HCT116 (cell line): ENCODE measurements at regions not wholly inside any gene's neighbourhood (a gene's known extent, or its start where the extent isn't known, plus 50 kb on each side); places are given as distances from the start of the nearest gene placed in this dataset.

Experiments used
- ATAC-seq: fragments of 200-7000 bp; cut with Tn5 transposase; 2 replicates; pipeline ENCODE4 v1.9.1; 2020; ENCODE audit warnings: mild to moderate bottlenecking, moderate library complexity
- BruUV-seq: library from RNA; stranded (reverse); fragments of 400-500 nt; replicated peaks from 2 replicates; lab custom pipeline; 2021; lab: Mats Ljungman, UMichigan
- CTCF ChIA-PET: fragments of 300-600 bp; sonication (Branson Sonifier 250); formaldehyde crosslinking; loops from one replicate; lab custom pipeline; 2021; ENCODE audit warnings: antibody characterized with exemption; lab: Charles Lee
- POLR2A ChIA-PET: fragments of 300-600, 350-600 bp; sonication (Branson Sonifier 250); formaldehyde crosslinking; loops from one replicate; lab custom pipeline; 2021; ENCODE audit warnings: antibody characterized with exemption; lab: Charles Lee
- RAD21 ChIA-PET, 2 experiments: fragments of 300-600 bp; sonication (Branson Sonifier 250); formaldehyde crosslinking; loops; one replicate each; lab custom pipeline; 2023; ENCODE audit warnings: low total read pairs in 2 of 2; ENCODE audit not compliant: uncharacterized antibody in 2 of 2, unreplicated experiment in 2 of 2, low non-redundant PET in 1 of 2; lab: Charles Lee
- DNase-seq: peaks from one replicate; pipeline ENCODE4 v3.0.0-alpha.2; 2010; ENCODE audit warnings: low read depth, low spot score
- H2AFZ ChIP-seq: fragments of 200-600 bp; shearing (Covaris generic), sonication (generic); 2 replicates; pipeline ENCODE4 v1.6.1; 2017; ENCODE audit warnings: low read depth, mixed run types, mixed read lengths, antibody characterized with exemption, low read length; ENCODE audit not compliant: poor library complexity, severe bottlenecking
- H3K27ac ChIP-seq: 2 replicates; pipeline ENCODE4 v1.5.1; 2012; ENCODE audit warnings: low read depth, low read length
- H3K27me3 ChIP-seq: fragments of 200-600 bp; sonication (generic); 2 replicates; pipeline ENCODE4 v1.6.1; 2016; ENCODE audit warnings: mixed run types, low read length, mixed read lengths; ENCODE audit not compliant: insufficient read depth
- H3K36me3 ChIP-seq, 2 experiments: fragments of 200-500 bp in 1 of 2; fragments of 200-600 bp in 1 of 2; sonication (Bioruptor generic) in 1 of 2; sonication (generic) in 1 of 2; 2 replicates each; pipeline versions ENCODE4 v1.5.1 to v1.6.1; 2014 to 2016; ENCODE audit warnings: low read length in 2 of 2, inconsistent platforms in 1 of 2, mixed read lengths in 1 of 2, mixed run types in 1 of 2; ENCODE audit not compliant: insufficient read depth in 2 of 2, control insufficient read depth in 1 of 2
- H3K4me1 ChIP-seq, 2 experiments: fragments of 200-600 bp in 1 of 2; sonication (generic) in 1 of 2; 2 replicates each; pipeline versions ENCODE4 v1.5.1 to v1.6.1; 2012 to 2017; ENCODE audit warnings: low read length in 2 of 2, inconsistent platforms in 1 of 2, mild to moderate bottlenecking in 1 of 2, mixed read lengths in 1 of 2, mixed run types in 1 of 2, moderate library complexity in 1 of 2; ENCODE audit not compliant: insufficient read depth in 2 of 2, control insufficient read depth in 1 of 2
- H3K4me2 ChIP-seq: fragments of 200-600 bp; sonication (generic); 2 replicates; pipeline ENCODE4 v1.6.1; 2017; ENCODE audit warnings: mixed run types, low read length, mixed read lengths
- H3K4me3 ChIP-seq, 2 experiments: fragments of 200-600 bp in 1 of 2; sonication (generic) in 1 of 2; replicated peaks in 1 of 2; 2 replicates each; pipeline ENCODE4 v1.5.1; 2011 to 2016; ENCODE audit warnings: low read length in 2 of 2, control low read depth in 1 of 2, low read depth in 1 of 2, mild to moderate bottlenecking in 1 of 2, mixed read lengths in 1 of 2, mixed run types in 1 of 2
- H3K79me2 ChIP-seq: fragments of 200-600 bp; sonication (generic); 2 replicates; pipeline ENCODE4 v1.6.1; 2017; ENCODE audit warnings: mild to moderate bottlenecking, mixed run types, low read length, moderate library complexity, mixed read lengths; ENCODE audit not compliant: insufficient read depth
- H3K9ac ChIP-seq: fragments of 200-600 bp; sonication (generic); 2 replicates; pipeline ENCODE4 v1.6.1; 2016; ENCODE audit warnings: low read length, mixed read lengths
- H3K9me2 ChIP-seq: fragments of 200-600 bp; sonication (generic), shearing (Covaris generic); 2 replicates; pipeline ENCODE4 v1.6.1; 2017; ENCODE audit warnings: mixed run types, mild to moderate bottlenecking, moderate library complexity; ENCODE audit not compliant: insufficient read depth
- H3K9me3 ChIP-seq, 2 experiments: fragments of 200-500 bp in 1 of 2; fragments of 200-600 bp in 1 of 2; sonication (Bioruptor generic) in 1 of 2; sonication (generic) in 1 of 2; 2 replicates each; pipeline ENCODE4 v1.6.1; 2014 to 2017; ENCODE audit warnings: low read length in 2 of 2, mixed read lengths in 2 of 2, inconsistent platforms in 1 of 2, low read depth in 1 of 2, mild to moderate bottlenecking in 1 of 2, mixed run types in 1 of 2, moderate library complexity in 1 of 2; ENCODE audit not compliant: control insufficient read depth in 1 of 2, insufficient read depth in 1 of 2
- H4K20me1 ChIP-seq: fragments of 200-600 bp; sonication (generic), shearing (Covaris generic); 2 replicates; pipeline ENCODE4 v1.6.1; 2017; ENCODE audit warnings: mixed run types, mild to moderate bottlenecking, moderate library complexity; ENCODE audit not compliant: insufficient read depth
- ATF3 ChIP-seq: IDR thresholded peaks from 2 replicates; pipeline ENCODE4 v1.6.1; 2012
- EGR1 ChIP-seq: IDR thresholded peaks from 2 replicates; pipeline ENCODE4 v1.6.1; 2012; ENCODE audit warnings: low read depth
- ELF1 ChIP-seq: IDR thresholded peaks from 2 replicates; pipeline ENCODE4 v1.6.1; 2012; ENCODE audit warnings: low read depth, borderline replicate concordance
- EZH2phosphoT487 ChIP-seq: fragments of 200-600 bp; IDR thresholded peaks from 2 replicates; pipeline ENCODE4 v1.6.1; 2018; ENCODE audit warnings: antibody characterized with exemption, borderline replicate concordance
- MAX ChIP-seq: IDR thresholded peaks from 2 replicates; pipeline ENCODE4 v1.6.1; 2012
- RAD21 ChIP-seq: IDR thresholded peaks from 2 replicates; pipeline ENCODE4 v1.6.1; 2012; ENCODE audit warnings: low read depth, mild to moderate bottlenecking
- REST ChIP-seq: IDR thresholded peaks from 2 replicates; pipeline ENCODE4 v1.6.1; 2012; ENCODE audit warnings: low read depth
- SRF ChIP-seq: IDR thresholded peaks from 2 replicates; pipeline ENCODE4 v1.6.1; 2012; ENCODE audit warnings: low read depth
- intact Hi-C: fragments of 100-400 bp; cut with micrococcal nuclease; formaldehyde crosslinking; loops from 2 replicates; pipeline ENCODE4 v1.10.0; 2022

- ChIA-PET CTCF (no interaction called here), POLR2A (no interaction called here), RAD21 (no interaction called here)
- Histone ChIP-seq H3K9ac (no peak overlapping the region), H4K20me1 (no peaks in the 10 kb centered on the region), H3K4me3 (no peak overlapping the region), H3K79me2 (no peaks in the 10 kb centered on the region), H3K9me3 (no peaks in the 10 kb centered on the region), H3K36me3 (no peaks in the 10 kb centered on the region), H3K27ac (no peak overlapping the region), H2AFZ (no peak overlapping the region), H3K9me2 (no peaks in the 10 kb centered on the region), H3K27me3 (no peaks in the 10 kb centered on the region), H3K4me2 (no peak overlapping the region), H3K4me1 (no peaks in the 10 kb centered on the region)
- intact Hi-C loops = no loop called here
- no TSS peak for BruUV-seq
- DNase-seq (no peak), ATAC-seq (no peak)
- no peak for TF ChIP-seq ATF3
- TF ChIP-seq EGR1 = no peak
- no peak for TF ChIP-seq SRF
- TF ChIP-seq REST = no peak
- TF ChIP-seq RAD21 = no peak
- no peak for TF ChIP-seq ELF1
- no peak for TF ChIP-seq MAX
- no peak for TF ChIP-seq EZH2phosphoT487
Measured at GRCh38 chr1:148293651-148294050, 141.6 kb upstream of the NBPF11 start.
